CD4-positive, alpha-beta memory T cell (primary cell): ENCODE measurements at regions not wholly inside any gene's neighbourhood (a gene's known extent, or its start where the extent isn't known, plus 50 kb on each side); places are given as distances from the start of the nearest gene placed in this dataset.
"Not testable (repeated sequence)": the region's sequence is repeated elsewhere in the genome, so short reads cannot be mapped to it uniquely, and the experiment has no call there.

ENCODE experiments used
- CTCF ChIA-PET: fragments of 350-600 bp; sonication (Branson Sonifier 250); formaldehyde crosslinking; loops from one replicate; lab custom pipeline; 2021; ENCODE audit warnings: inconsistent platforms; ENCODE audit not compliant: partially characterized antibody; lab: Charles Lee
- POLR2A ChIA-PET: fragments of 350-600 bp; sonication (Branson Sonifier 250); formaldehyde crosslinking; loops from one replicate; lab custom pipeline; 2021; ENCODE audit not compliant: partially characterized antibody; lab: Charles Lee
- DNase-seq, 5 donors: peaks; one replicate each; pipeline versions ENCODE4 v3.0.0 to v3.0.0-alpha.2; 2020 to 2022; ENCODE audit warnings: mixed read lengths in 1 of 5
- H3K27ac ChIP-seq: one replicate; pipeline ENCODE4 v1.7.0; 2013; ENCODE audit warnings: low read depth, low read length
- H3K27me3 ChIP-seq: 2 replicates; pipeline ENCODE4 v1.7.0; 2013; ENCODE audit warnings: mild to moderate bottlenecking, low read length, moderate library complexity; ENCODE audit not compliant: insufficient read depth
- H3K36me3 ChIP-seq: 2 replicates; pipeline ENCODE4 v1.7.0; 2013; ENCODE audit warnings: mild to moderate bottlenecking, low read length, moderate library complexity; ENCODE audit not compliant: insufficient read depth
- H3K4me1 ChIP-seq: 2 replicates; pipeline ENCODE4 v1.7.0; 2013; ENCODE audit warnings: mild to moderate bottlenecking, low read length, moderate library complexity; ENCODE audit not compliant: insufficient read depth
- H3K4me3 ChIP-seq, 2 donors: one replicate each; pipeline ENCODE4 v1.7.0; 2013; ENCODE audit warnings: low read length in 2 of 2, mild to moderate bottlenecking in 1 of 2
- H3K9me3 ChIP-seq, 2 donors: one replicate each; pipeline ENCODE4 v1.7.0; 2013; ENCODE audit warnings: low read length in 2 of 2, control low read depth in 1 of 2; ENCODE audit not compliant: control insufficient read depth in 1 of 2
- H3K27ac Mint-ChIP-seq, 7 donors: one replicate each; pipeline ENCODE4 v1.8.0; 2020 to 2021; ENCODE audit warnings: mixed read lengths in 7 of 7, mild to moderate bottlenecking in 6 of 7, inconsistent platforms in 3 of 7, moderate library complexity in 3 of 7
- H3K27me3 Mint-ChIP-seq, 2 donors: one replicate each; pipeline ENCODE4 v1.8.0; 2020 to 2021; ENCODE audit warnings: mixed read lengths in 2 of 2
- H3K36me3 Mint-ChIP-seq, 2 donors: one replicate each; pipeline ENCODE4 v1.8.0; 2020 to 2021; ENCODE audit warnings: mixed read lengths in 2 of 2, inconsistent platforms in 1 of 2, mild to moderate bottlenecking in 1 of 2
- H3K4me1 Mint-ChIP-seq, 4 donors: one replicate each; pipeline ENCODE4 v1.8.0; 2020 to 2021; ENCODE audit warnings: mixed read lengths in 4 of 4, mild to moderate bottlenecking in 1 of 4
- H3K4me3 Mint-ChIP-seq, 8 donors: one replicate each; pipeline ENCODE4 v1.8.0; 2020 to 2021; ENCODE audit warnings: mixed read lengths in 8 of 8, mild to moderate bottlenecking in 7 of 8, moderate library complexity in 6 of 8, inconsistent platforms in 3 of 8
- H3K9me3 Mint-ChIP-seq, 8 donors: one replicate each; pipeline ENCODE4 v1.8.0; 2020 to 2021; ENCODE audit warnings: mixed read lengths in 8 of 8, mild to moderate bottlenecking in 5 of 8, inconsistent platforms in 3 of 8, moderate library complexity in 1 of 8
- intact Hi-C: fragments of 100-400 bp; cut with micrococcal nuclease; formaldehyde crosslinking; loops from one replicate; pipeline ENCODE4 v1.15.1; 2023

DNA sequence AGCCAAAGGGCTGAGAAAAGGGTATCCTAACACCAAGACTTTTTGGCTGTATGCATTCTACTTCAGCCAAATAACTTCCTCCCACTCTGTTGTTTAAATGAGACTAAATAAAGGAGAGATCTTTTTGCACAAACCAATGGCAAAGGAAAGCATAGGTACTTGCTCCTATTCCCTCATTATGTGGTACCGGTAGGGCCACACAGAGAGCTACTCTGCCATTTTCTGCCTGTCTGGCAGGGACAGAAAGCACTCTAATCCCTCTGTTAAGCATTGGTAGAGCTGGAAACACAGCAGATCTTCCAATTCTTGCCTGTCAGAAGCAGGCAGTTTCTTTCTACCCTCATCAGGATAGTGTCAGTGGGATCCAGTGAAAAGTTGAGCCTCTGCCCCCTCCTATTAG, 918.3 kb upstream of the TMEFF2 start:
- ChIA-PET POLR2A (no interaction called here), CTCF (no interaction called here)
- no peak overlapping the region for H3K27ac ChIP-seq
- Mint-ChIP-seq H3K4me1 (no peaks in the 10 kb centered on the region), H3K36me3 (no peaks in the 10 kb centered on the region), H3K4me3 (no peak overlapping the region), H3K27me3 (no peaks in the 10 kb centered on the region), H3K27ac (no peak overlapping the region), H3K9me3 (peaks cover 0 to 4% (median 0%) of the 10 kb centered on the region in 8 donors)
- no peaks in the 10 kb centered on the region for H3K4me1 ChIP-seq
- no peaks in the 10 kb centered on the region for H3K36me3 ChIP-seq
- no peak overlapping the region for H3K4me3 ChIP-seq
- no peak for DNase-seq
- intact Hi-C loops = no loop called here
- H3K27me3 ChIP-seq = no peaks in the 10 kb centered on the region
- H3K9me3 ChIP-seq = no peaks in the 10 kb centered on the region

DNA sequence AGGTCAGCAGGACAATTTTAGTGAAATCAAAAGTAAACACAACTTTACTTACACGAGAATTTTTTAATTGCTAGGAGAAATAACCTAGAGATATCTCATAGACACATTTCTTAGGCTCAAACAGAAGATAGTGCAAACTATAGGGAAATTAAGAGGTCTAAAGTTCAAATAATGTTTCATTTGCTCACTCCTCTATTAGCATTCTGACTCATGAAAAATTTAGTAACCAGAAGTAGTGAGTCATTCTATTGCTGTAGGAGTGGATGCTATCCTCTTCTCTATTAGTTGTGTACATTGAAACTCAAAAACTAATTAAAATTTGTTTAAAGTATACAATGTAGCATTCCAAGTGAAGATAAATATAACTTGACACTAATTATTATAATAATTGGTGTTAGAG, 908.3 kb upstream of the TMEFF2 start:
- Mint-ChIP-seq H3K27me3 (no peaks in the 10 kb centered on the region), H3K36me3 (no peaks in the 10 kb centered on the region), H3K27ac (no peak overlapping the region), H3K4me1 (no peaks in the 10 kb centered on the region), H3K4me3 (no peak overlapping the region), H3K9me3 (peaks cover 0 to 2% (median 0%) of the 10 kb centered on the region in 8 donors)
- Histone ChIP-seq H3K4me3 (no peak overlapping the region), H3K36me3 (no peaks in the 10 kb centered on the region), H3K27ac (no peak overlapping the region), H3K4me1 (no peaks in the 10 kb centered on the region), H3K27me3 (no peaks in the 10 kb centered on the region), H3K9me3 (no peaks in the 10 kb centered on the region)
- intact Hi-C loops = no loop called here
- ChIA-PET POLR2A (no interaction called here), CTCF (no interaction called here)
- DNase-seq = no peak

DNA sequence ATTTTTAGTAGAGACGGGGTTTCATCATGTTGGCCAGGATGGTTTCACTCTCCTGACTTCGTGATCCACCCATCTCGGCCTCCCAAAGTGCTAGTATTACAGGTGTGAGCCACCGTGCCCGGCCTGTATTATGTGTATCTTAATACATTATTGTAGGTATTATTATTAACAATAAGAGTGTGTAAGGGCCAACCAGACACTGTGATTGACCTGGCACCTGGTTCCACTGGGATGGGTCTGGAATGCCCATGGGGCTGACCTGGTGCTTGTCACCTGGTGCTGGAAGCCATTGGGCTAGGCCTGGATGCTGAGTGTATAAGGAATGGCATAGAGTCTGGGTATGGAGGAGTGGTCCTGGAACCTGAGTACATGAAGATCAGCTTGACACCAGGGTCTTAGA, 906.9 kb upstream of the TMEFF2 start:
- no peak overlapping the region for H3K27ac ChIP-seq
- Mint-ChIP-seq H3K4me3 (no peak overlapping the region), H3K9me3 (peaks cover 0 to 2% (median 0%) of the 10 kb centered on the region in 8 donors), H3K36me3 (no peaks in the 10 kb centered on the region), H3K27ac (no peak overlapping the region), H3K27me3 (no peaks in the 10 kb centered on the region), H3K4me1 (no peaks in the 10 kb centered on the region)
- no peak for DNase-seq
- no peaks in the 10 kb centered on the region for H3K36me3 ChIP-seq
- H3K4me3 ChIP-seq = no peak overlapping the region
- H3K4me1 ChIP-seq = no peaks in the 10 kb centered on the region
- no peaks in the 10 kb centered on the region for H3K9me3 ChIP-seq
- intact Hi-C loops = no loop called here
- H3K27me3 ChIP-seq = no peaks in the 10 kb centered on the region
- CTCF ChIA-PET = no interaction called here
- POLR2A ChIA-PET = no interaction called here

DNA sequence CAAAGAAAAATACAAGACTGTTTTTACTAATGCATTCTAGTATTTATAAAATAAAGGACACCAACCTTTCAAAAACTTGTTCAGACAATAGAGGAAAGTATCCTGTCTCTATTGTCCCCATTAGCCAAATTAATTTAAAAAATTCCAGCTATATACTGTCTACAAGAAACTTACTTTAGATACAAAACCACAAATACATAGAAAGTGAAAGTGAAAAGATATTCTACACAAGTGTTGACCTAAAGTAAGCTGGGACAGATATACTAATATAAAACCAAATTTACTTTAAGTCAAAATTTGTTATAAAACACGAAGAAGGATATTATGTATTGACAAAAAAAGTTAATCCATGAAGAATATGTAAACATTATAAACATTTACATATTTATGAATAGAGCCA, 893.3 kb upstream of the TMEFF2 start:
- Histone ChIP-seq H3K27ac (no peak overlapping the region), H3K4me1 (no peaks in the 10 kb centered on the region), H3K36me3 (no peaks in the 10 kb centered on the region), H3K27me3 (no peaks in the 10 kb centered on the region), H3K4me3 (no peak overlapping the region), H3K9me3 (no peaks in the 10 kb centered on the region)
- intact Hi-C loops = no loop called here
- H3K4me1 Mint-ChIP-seq = no peaks in the 10 kb centered on the region
- H3K4me3 Mint-ChIP-seq = no peak overlapping the region
- no peaks in the 10 kb centered on the region for H3K27me3 Mint-ChIP-seq
- no peaks in the 10 kb centered on the region for H3K36me3 Mint-ChIP-seq
- POLR2A ChIA-PET = no interaction called here
- H3K27ac Mint-ChIP-seq = no peak overlapping the region
- H3K9me3 Mint-ChIP-seq = peaks cover 0 to 8% (median 0%) of the 10 kb centered on the region in 8 donors
- DNase-seq = no peak
- CTCF ChIA-PET = no interaction called here

DNA sequence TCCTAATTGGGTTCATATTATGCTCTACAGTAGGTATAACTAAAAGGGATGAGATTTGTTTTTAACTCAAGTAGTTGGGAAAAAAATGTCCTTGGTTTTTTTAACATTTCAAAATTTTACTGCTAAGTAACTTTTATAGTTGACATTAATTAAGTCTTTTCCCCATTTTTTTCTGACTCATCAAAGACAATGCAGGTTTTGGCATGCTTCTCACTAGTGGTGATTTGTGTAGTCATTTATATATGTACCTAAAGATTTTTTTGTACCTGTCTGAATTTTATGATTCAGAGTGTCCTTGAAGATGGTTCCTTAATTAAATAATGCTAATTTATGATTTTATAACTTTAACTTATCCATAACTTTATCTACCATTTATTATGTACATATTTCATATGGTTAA, 882.3 kb upstream of the TMEFF2 start:
- Mint-ChIP-seq H3K9me3 (peaks cover 0 to 6% (median 2%) of the 10 kb centered on the region in 8 donors), H3K36me3 (no peaks in the 10 kb centered on the region), H3K4me1 (no peaks in the 10 kb centered on the region), H3K4me3 (no peak overlapping the region), H3K27me3 (no peaks in the 10 kb centered on the region), H3K27ac (no peak overlapping the region)
- Histone ChIP-seq H3K4me1 (no peaks in the 10 kb centered on the region), H3K4me3 (no peak overlapping the region), H3K36me3 (no peaks in the 10 kb centered on the region), H3K27ac (no peak overlapping the region), H3K27me3 (no peaks in the 10 kb centered on the region), H3K9me3 (no peaks in the 10 kb centered on the region)
- intact Hi-C loops = no loop called here
- no peak for DNase-seq
- ChIA-PET CTCF (no interaction called here), POLR2A (no interaction called here)

DNA sequence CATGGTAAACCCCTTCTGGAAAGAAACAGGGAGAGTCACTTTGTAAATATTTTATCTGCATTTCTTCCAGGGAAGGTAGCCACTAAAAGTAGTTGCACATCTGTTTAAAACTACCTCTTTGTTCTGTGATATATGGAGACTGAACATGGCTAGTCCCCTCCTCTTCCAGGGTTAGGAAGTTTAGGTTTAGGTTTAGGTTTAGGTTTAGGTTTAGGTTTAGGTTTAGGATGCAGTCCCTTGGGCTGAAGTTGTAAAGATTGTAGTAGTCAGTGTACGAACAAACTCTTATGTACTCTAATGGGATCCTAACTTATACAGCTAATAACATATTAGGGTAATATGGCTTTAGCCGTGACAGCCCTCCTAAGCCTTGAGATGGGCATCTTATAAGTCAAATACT, 880.2 kb upstream of the TMEFF2 start:
- intact Hi-C loops = no loop called here
- Mint-ChIP-seq H3K4me1 (no peaks in the 10 kb centered on the region), H3K9me3 (peaks cover 0 to 6% (median 3%) of the 10 kb centered on the region in 8 donors), H3K36me3 (no peaks in the 10 kb centered on the region), H3K4me3 (no peak overlapping the region), H3K27ac (no peak overlapping the region), H3K27me3 (no peaks in the 10 kb centered on the region)
- Histone ChIP-seq H3K4me1 (no peaks in the 10 kb centered on the region), H3K36me3 (no peaks in the 10 kb centered on the region), H3K27me3 (no peaks in the 10 kb centered on the region), H3K4me3 (no peak overlapping the region), H3K27ac (no peak overlapping the region), H3K9me3 (no peaks in the 10 kb centered on the region)
- ChIA-PET POLR2A (no interaction called here), CTCF (no interaction called here)
- DNase-seq = no peak

DNA sequence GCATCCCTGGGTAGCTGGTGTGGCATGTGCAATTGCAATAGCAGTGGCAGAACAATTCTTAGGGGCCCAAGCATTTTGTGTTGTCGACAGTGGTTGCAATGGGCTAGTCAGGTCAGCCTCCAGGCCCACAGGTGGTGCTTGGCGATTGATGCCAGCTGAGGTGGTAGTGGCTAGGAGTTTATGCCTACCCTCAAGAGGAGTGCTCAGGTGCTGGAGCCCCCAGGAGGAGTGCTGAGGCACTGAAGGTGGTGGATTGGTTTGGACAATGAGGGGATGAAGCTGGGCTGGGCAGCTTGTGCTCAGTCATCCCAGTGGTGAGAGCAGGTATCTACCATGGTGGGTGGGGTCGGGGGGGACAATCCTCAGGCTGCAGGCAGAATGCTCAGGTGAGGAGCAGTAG, 877.9 kb upstream of the TMEFF2 start:
- H3K27ac ChIP-seq = no peak overlapping the region
- Mint-ChIP-seq H3K4me1 (no peaks in the 10 kb centered on the region), H3K27me3 (no peaks in the 10 kb centered on the region), H3K36me3 (no peaks in the 10 kb centered on the region), H3K4me3 (no peak overlapping the region), H3K9me3 (peaks cover 2 to 12% (median 5%) of the 10 kb centered on the region in 8 donors), H3K27ac (no peak overlapping the region)
- H3K4me3 ChIP-seq = no peak overlapping the region
- H3K36me3 ChIP-seq = no peaks in the 10 kb centered on the region
- no peak for DNase-seq
- no peaks in the 10 kb centered on the region for H3K9me3 ChIP-seq
- H3K27me3 ChIP-seq = no peaks in the 10 kb centered on the region
- ChIA-PET POLR2A (no interaction called here), CTCF (no interaction called here)
- intact Hi-C loops = no loop called here
- H3K4me1 ChIP-seq = no peaks in the 10 kb centered on the region

DNA sequence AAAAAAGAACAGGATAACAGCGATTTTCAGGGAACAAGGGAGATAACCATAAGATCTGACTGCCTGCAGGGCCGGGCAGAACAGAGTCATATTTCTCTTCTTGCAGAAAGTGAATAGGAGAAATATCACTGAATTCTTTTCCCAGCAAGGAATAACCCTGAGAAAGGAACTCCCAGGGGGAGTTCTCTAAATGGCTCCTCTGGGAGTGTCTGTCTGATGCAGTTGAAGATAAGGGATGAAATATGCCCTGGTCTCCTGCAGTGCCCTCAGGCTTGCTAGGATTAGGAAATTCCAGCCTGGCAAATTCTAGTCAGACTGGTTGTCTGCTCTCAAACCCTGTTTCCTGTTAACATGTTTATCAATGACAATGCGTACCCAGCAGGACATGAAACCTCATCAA, 830.8 kb upstream of the TMEFF2 start:
- H3K36me3 ChIP-seq, H3K4me1 ChIP-seq, H3K36me3 Mint-ChIP-seq, CTCF ChIA-PET, POLR2A ChIA-PET, intact Hi-C loops, H3K4me3 Mint-ChIP-seq, H3K9me3 ChIP-seq, H3K27me3 ChIP-seq, H3K27me3 Mint-ChIP-seq, H3K4me3 ChIP-seq, H3K27ac Mint-ChIP-seq, DNase-seq, H3K27ac ChIP-seq, H3K4me1 Mint-ChIP-seq: not testable (repeated sequence)
- H3K9me3 Mint-ChIP-seq = peaks cover 0 to 20% (median 5%) of the 10 kb centered on the region in 8 donors
